DMS53 treated with DMSO at 0.1 percent for 48 hours (cell line): ENCODE measurements at regions not wholly inside any gene's neighbourhood (a gene's known extent, or its start where the extent isn't known, plus 50 kb on each side); places are given as distances from the start of the nearest gene placed in this dataset.

Experiments
- DNase-seq: peaks from one replicate; lab custom pipeline; 2025; ENCODE audit not compliant: unreplicated experiment; lab: John Stamatoyannopoulos, UW

GRCh38 chr7:28360739-28361138 lies 51.6 kb upstream of the CREB5 start:
- no peak for DNase-seq

GRCh38 chr7:28361551-28361950 lies 50.8 kb upstream of the CREB5 start:
- no peak for DNase-seq

GRCh38 chr7:28362182-28362581 lies 50.1 kb upstream of the CREB5 start:
- DNase-seq, result no peak
